Heart left ventricle (tissue), 13 donors: ENCODE measurements at regions not wholly inside any gene's neighbourhood (a gene's known extent, or its start where the extent isn't known, plus 50 kb on each side); places are given as distances from the start of the nearest gene placed in this dataset.

ENCODE experiments used
- CTCF ChIP-seq, 12 donors: fragments of 200-600 bp; sonication (generic) in 4 of 12; IDR thresholded peaks; one replicate each; pipeline versions ENCODE4 v1.5.0 to v1.8.0; 2018 to 2022; ENCODE audit warnings: antibody characterized with exemption in 12 of 12, mild to moderate bottlenecking in 5 of 12
- POLR2A ChIP-seq, 2 donors: fragments of 450-650 bp; IDR thresholded peaks; one replicate each; pipeline ENCODE4 v1.6.1; 2017; ENCODE audit warnings: antibody characterized with exemption in 2 of 2, mild to moderate bottlenecking in 2 of 2, moderate library complexity in 2 of 2
- donor health status: ischemic (EF 13 %, LVEDD 7.1; RV severe dilation, severe dysfunction).
- donor health status: DM: no; HTN: yes; CAD: no.
- donor health status: DM: no; HTN: no; CAD: no.
- donor health status: ischemic (EF 25% LVEDD 6.9; RV normal size, moderate dysfunction).
- donor health status: ischemic (EF 25% LVEDD 5.7; RV mildly dilated, moderate dysfunction).
- donor health status: ischemic (EF 35%, LVEDD 5.7; RV mildly dilated, moderate dysfunction).
- donor health status: nonischemic (EF 11% LVEDD 7.7; RV severe dilation, severe dysfunction).
- donor health status: DM: yes; HTN: yes; CAD: no.
- donor health status: PGD.
- donor health status: ischemic (EF 29% LVEDD 5.4; RV normal size, mild dysfunction).
- donor health status: nonischemic (EF 23%, LVEDD 6.1; RV moderate dilation, normal function).

DNA sequence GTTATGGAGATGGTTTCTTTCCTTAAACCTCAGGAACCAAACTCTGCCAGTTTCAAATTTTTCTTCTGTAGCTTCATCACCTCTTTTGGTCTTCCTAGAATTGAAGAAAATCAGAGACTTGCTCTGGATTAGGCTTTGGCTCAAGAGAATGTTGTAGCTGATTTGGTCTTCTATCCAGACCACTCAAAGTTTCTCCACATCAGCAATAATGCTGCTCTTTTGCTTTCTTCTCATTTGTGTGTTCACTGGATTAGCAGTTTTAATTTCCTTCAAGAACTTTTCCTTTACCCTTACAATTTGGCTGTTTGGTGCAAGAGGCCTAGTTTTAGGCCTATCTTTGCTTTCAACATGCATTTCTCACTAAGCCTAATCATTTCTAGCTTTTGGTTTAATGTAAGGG is 78.1 kb upstream of the PLCB4 start:
- TF ChIP-seq POLR2A (IDR thresholded peaks at IDR 0.05): no peak
- TF ChIP-seq CTCF (IDR thresholded peaks at IDR 0.05): no peak
